Islet precursor cell (in vitro differentiated cells): ENCODE measurements at regions not wholly inside any gene's neighbourhood (a gene's known extent, or its start where the extent isn't known, plus 50 kb on each side); places are given as distances from the start of the nearest gene placed in this dataset.

ENCODE experiments used
- DNase-seq: peaks from one replicate; pipeline ENCODE4 v3.0.0-alpha.2; 2018

GRCh38 chr7:30212701-30213111 lies 71.7 kb upstream of the ZNRF2 start:
- DNase-seq: no peak

- DNase-seq: no peak
Observed at GRCh38 chr7:30213637-30214036, 70.8 kb upstream of the ZNRF2 start.

- no peak for DNase-seq
Observed at GRCh38 chr7:30214651-30215137, 69.7 kb upstream of the ZNRF2 start.

- no peak for DNase-seq
Observed at GRCh38 chr7:30221764-30222163, 62.6 kb upstream of the ZNRF2 start.

GRCh38 chr7:30222515-30223215 lies 61.7 kb upstream of the ZNRF2 start:
- no peak for DNase-seq

- DNase-seq: no peak
Observed at GRCh38 chr7:30223896-30224295, 60.5 kb upstream of the ZNRF2 start.

- no peak for DNase-seq
Observed at GRCh38 chr7:30224511-30225062, 59.8 kb upstream of the ZNRF2 start.

GRCh38 chr7:30225863-30226613 lies 58.4 kb upstream of the ZNRF2 start:
- DNase-seq: peak; percentile 89

- peak; percentile 82 for DNase-seq
Observed at GRCh38 chr7:30226614-30227268, 57.7 kb upstream of the ZNRF2 start.

GRCh38 chr7:30231271-30231670 lies 53.1 kb upstream of the ZNRF2 start:
- no peak for DNase-seq

- no peak for DNase-seq
Observed at GRCh38 chr7:30232391-30232790, 52.0 kb upstream of the ZNRF2 start.
